Thyroid gland (tissue), 4 donors: ENCODE measurements at regions not wholly inside any gene's neighbourhood (a gene's known extent, or its start where the extent isn't known, plus 50 kb on each side); places are given as distances from the start of the nearest gene placed in this dataset.

Experiments
- DNase-seq, 2 donors: peaks; one replicate each; pipeline ENCODE4 v3.0.0-alpha.2; 2019
- H3K27ac ChIP-seq, 3 donors: fragments of 200-600 bp; sonication (generic); 1 replicate in 2 of 3; 2 replicates in 1 of 3; pipeline ENCODE4 v1.5.1; 2016 to 2019; ENCODE audit warnings: mild to moderate bottlenecking in 1 of 3, moderate library complexity in 1 of 3
- H3K27me3 ChIP-seq: fragments of 200-600 bp; sonication (generic); one replicate; pipeline ENCODE4 v1.5.1; 2019
- H3K36me3 ChIP-seq, 2 donors: fragments of 200-600 bp; sonication (generic); one replicate each; pipeline ENCODE4 v1.5.1; 2016 to 2019
- H3K4me1 ChIP-seq, 2 donors: fragments of 200-600 bp; sonication (generic); one replicate each; pipeline ENCODE4 v1.5.1; 2017 to 2019
- H3K4me3 ChIP-seq, 3 donors: fragments of 200-600 bp; sonication (generic); replicated peaks in 1 of 3; 1 replicate in 2 of 3; 2 replicates in 1 of 3; pipeline ENCODE4 v1.5.1; 2016; ENCODE audit warnings: mild to moderate bottlenecking in 1 of 3
- H3K9me3 ChIP-seq: fragments of 200-600 bp; sonication (generic); one replicate; pipeline ENCODE4 v1.5.1; 2017
- POLR2A ChIP-seq, 2 donors: fragments of 450-650 bp; IDR thresholded peaks; one replicate each; pipeline ENCODE4 v1.6.1; 2017; ENCODE audit warnings: antibody characterized with exemption in 2 of 2, mild to moderate bottlenecking in 2 of 2, moderate library complexity in 1 of 2
- WGBS, 2 donors: methylation state at CpG; one replicate each; pipeline ENCODE4 v1.1.5; 2017; 5-methylcytosine and 5-hydroxymethylcytosine counted together
- intact Hi-C: fragments of 100-400 bp; cut with DNase I; formaldehyde crosslinking; loops from one replicate; pipeline ENCODE4 v1.15.1; 2023
- TF ChIP-seq, protein P1 (sequence below), 6 experiments: fragments of 200-600 bp in 3 of 6; fragments of 450-650 bp in 3 of 6; sonication (generic) in 3 of 6; IDR thresholded peaks; one replicate each; pipeline ENCODE4 v1.5.1; 2016 to 2019; ENCODE audit warnings: antibody characterized with exemption in 6 of 6, mild to moderate bottlenecking in 2 of 6, inconsistent platforms in 1 of 6, moderate library complexity in 1 of 6

DNA sequence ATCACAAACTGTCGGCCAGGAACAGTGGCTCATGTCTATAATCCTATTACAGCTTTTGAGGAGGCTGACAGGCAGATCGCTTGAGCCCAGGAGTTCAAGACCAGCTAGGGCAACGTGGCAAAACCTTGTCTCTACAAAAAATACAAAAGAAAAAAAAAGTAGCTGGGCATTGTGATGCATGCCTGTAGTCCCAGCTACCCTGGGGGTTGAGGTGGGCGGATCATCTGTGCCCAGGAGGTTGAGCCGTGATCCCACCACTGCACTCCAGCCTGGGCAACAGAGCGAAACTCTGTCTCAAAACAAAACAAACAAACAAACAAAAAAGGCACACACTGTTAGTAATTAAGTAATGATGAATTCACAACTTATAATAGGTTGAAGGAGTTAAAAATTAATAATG, 441.5 kb upstream of the PCDH15 start:
- no peak for TF ChIP-seq POLR2A (IDR thresholded peaks at IDR 0.05)
- TF ChIP-seq, protein P1, sequence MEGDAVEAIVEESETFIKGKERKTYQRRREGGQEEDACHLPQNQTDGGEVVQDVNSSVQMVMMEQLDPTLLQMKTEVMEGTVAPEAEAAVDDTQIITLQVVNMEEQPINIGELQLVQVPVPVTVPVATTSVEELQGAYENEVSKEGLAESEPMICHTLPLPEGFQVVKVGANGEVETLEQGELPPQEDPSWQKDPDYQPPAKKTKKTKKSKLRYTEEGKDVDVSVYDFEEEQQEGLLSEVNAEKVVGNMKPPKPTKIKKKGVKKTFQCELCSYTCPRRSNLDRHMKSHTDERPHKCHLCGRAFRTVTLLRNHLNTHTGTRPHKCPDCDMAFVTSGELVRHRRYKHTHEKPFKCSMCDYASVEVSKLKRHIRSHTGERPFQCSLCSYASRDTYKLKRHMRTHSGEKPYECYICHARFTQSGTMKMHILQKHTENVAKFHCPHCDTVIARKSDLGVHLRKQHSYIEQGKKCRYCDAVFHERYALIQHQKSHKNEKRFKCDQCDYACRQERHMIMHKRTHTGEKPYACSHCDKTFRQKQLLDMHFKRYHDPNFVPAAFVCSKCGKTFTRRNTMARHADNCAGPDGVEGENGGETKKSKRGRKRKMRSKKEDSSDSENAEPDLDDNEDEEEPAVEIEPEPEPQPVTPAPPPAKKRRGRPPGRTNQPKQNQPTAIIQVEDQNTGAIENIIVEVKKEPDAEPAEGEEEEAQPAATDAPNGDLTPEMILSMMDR (IDR thresholded peaks at IDR 0.05) = no peak
- Histone ChIP-seq H3K27me3 (no peaks in the 10 kb centered on the region), H3K4me1 (no peaks in the 10 kb centered on the region), H3K27ac (no peak overlapping the region), H3K4me3 (no peak overlapping the region), H3K36me3 (no peaks in the 10 kb centered on the region), H3K9me3 (no peaks in the 10 kb centered on the region)
- 72 to 74% methylated on average over 6 of the region's 6 CpGs for WGBS, 2 donors
- intact Hi-C loops = no loop called here
- no peak for DNase-seq

DNA sequence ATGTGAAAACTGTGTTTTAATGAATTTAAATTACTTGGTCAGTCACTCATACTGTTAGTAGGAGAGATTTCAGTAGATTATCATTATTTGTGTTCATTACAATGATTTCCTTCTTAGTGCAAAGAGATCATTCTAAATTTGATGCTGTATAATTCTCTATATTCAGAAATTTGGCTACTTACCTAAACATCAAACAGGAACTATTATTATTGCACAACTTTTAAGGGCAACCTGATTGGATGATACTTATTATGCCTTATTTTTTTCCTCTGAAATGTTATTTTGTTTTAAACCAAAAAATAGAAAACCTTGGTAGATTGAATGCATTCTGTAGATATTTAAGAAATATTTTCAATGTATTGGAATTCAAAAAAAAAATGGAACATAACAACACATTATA, 436.4 kb upstream of the PCDH15 start:
- TF ChIP-seq POLR2A (IDR thresholded peaks at IDR 0.05) = no peak
- TF ChIP-seq, protein P1 (IDR thresholded peaks at IDR 0.05) = no peak
- H3K27me3 ChIP-seq = no peaks in the 10 kb centered on the region
- H3K36me3 ChIP-seq = no peaks in the 10 kb centered on the region
- H3K9me3 ChIP-seq = no peaks in the 10 kb centered on the region
- no peaks in the 10 kb centered on the region for H3K4me1 ChIP-seq
- no peak overlapping the region for H3K4me3 ChIP-seq
- no peak for DNase-seq
- intact Hi-C loops = no loop called here
- H3K27ac ChIP-seq = no peak overlapping the region

DNA sequence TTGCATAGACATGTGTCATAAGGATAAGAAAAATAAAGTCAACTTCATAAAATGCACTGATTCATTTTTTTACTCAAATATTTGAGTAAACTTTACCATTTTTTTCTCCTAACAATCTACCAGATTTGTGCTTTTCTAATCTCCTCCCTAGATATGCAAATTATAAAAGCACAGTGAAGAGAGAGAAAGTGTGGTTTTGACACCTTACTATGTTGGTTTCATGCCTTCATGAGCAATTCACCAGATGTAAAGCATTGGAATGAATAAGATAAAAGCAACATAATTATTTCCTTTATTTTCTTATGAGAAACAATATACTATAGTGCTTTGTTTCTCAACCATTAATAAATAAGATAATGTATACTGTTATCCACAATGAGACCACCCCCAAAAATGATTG, 432.5 kb upstream of the PCDH15 start:
- Histone ChIP-seq H3K27ac (no peak overlapping the region), H3K27me3 (no peaks in the 10 kb centered on the region), H3K9me3 (no peaks in the 10 kb centered on the region), H3K4me1 (no peaks in the 10 kb centered on the region), H3K4me3 (no peak overlapping the region), H3K36me3 (no peaks in the 10 kb centered on the region)
- intact Hi-C loops = no loop called here
- no peak for TF ChIP-seq POLR2A (IDR thresholded peaks at IDR 0.05)
- TF ChIP-seq, protein P1 (IDR thresholded peaks at IDR 0.05) = no peak
- DNase-seq = no peak

DNA sequence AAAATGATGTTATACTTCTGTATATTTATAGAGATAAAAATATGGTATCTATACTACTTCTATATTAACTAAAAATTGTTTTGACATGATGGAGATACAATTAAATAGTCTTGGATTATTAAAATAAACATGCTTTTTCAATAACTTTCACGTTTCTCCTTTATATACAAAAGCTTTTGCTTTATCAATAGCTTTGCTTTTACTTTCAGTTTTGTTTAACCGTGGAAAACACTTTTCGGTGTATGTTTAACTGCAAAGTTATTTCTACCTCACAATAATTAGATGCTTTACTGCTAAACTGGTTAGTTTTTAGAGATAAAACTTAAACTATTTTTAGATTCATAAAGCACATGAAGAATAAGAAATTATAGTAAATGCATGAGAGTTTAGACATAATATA, 432.1 kb upstream of the PCDH15 start:
- H3K4me1 ChIP-seq = no peaks in the 10 kb centered on the region
- H3K27ac ChIP-seq = no peak overlapping the region
- H3K4me3 ChIP-seq = no peak overlapping the region
- WGBS, 2 donors = 80 to 83% methylated on average over 3 of the region's 3 CpGs
- TF ChIP-seq, protein P1 (IDR thresholded peaks at IDR 0.05) = no peak
- no peak for TF ChIP-seq POLR2A (IDR thresholded peaks at IDR 0.05)
- no peaks in the 10 kb centered on the region for H3K27me3 ChIP-seq
- DNase-seq = no peak
- intact Hi-C loops = no loop called here
- no peaks in the 10 kb centered on the region for H3K36me3 ChIP-seq
- H3K9me3 ChIP-seq = no peaks in the 10 kb centered on the region

DNA sequence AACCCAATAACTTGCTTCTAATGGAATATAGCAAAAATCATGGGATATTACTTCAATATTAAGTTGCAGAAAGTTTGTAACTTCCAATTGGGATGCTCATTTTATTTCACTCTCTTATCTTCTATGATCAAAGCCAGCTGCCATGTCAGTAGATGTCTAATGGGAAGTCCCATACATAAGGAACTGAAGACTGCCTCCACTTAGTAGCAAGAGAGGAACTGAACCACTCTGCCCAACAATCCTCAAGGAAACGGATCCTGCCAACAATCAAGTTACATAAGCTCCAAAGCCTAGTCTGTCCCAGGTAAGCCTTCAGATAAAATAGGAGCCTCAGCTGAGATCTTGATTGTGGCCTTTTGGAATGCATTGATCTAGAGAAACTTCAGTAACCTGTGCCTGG, 431.5 kb upstream of the PCDH15 start:
- intact Hi-C loops = no loop called here
- Histone ChIP-seq H3K9me3 (no peaks in the 10 kb centered on the region), H3K27ac (no peak overlapping the region), H3K27me3 (no peaks in the 10 kb centered on the region), H3K4me3 (no peak overlapping the region), H3K4me1 (no peaks in the 10 kb centered on the region), H3K36me3 (no peaks in the 10 kb centered on the region)
- 36 to 69% methylated on average over 1 of the region's 1 CpG for WGBS, 2 donors
- TF ChIP-seq POLR2A (IDR thresholded peaks at IDR 0.05) = no peak
- TF ChIP-seq, protein P1 (IDR thresholded peaks at IDR 0.05) = no peak
- DNase-seq = no peak
